Right atrium auricular region (tissue), 2 donors: ENCODE measurements at regions not wholly inside any gene's neighbourhood (a gene's known extent, or its start where the extent isn't known, plus 50 kb on each side); places are given as distances from the start of the nearest gene placed in this dataset.

Experiments used
- DNase-seq: peaks from one replicate; pipeline ENCODE4 v3.0.0-alpha.2; 2019; ENCODE audit warnings: low spot score
- H3K27ac ChIP-seq, 2 donors: fragments of 200-600 bp; sonication (generic); 1 replicate in 1 of 2; 2 replicates in 1 of 2; pipeline ENCODE4 v1.5.1; 2016 to 2019
- H3K27me3 ChIP-seq, 2 donors: fragments of 200-600 bp; sonication (generic); one replicate each; pipeline versions ENCODE4 v1.5.1 to v1.6.0; 2017 to 2019
- H3K36me3 ChIP-seq: fragments of 200-600 bp; sonication (generic); one replicate; pipeline ENCODE4 v1.5.1; 2016
- H3K4me1 ChIP-seq, 2 donors: fragments of 200-600 bp; sonication (generic); one replicate each; pipeline versions ENCODE4 v1.5.1 to v1.6.0; 2017 to 2019
- H3K4me3 ChIP-seq, 2 donors: fragments of 200-600 bp; sonication (generic); 1 replicate in 1 of 2; 2 replicates in 1 of 2; pipeline ENCODE4 v1.5.1; 2017 to 2019; ENCODE audit warnings: mild to moderate bottlenecking in 1 of 2, moderate library complexity in 1 of 2
- H3K9me3 ChIP-seq, 2 donors: fragments of 200-600 bp; sonication (generic); one replicate each; pipeline ENCODE4 v1.5.1; 2019
- TF ChIP-seq, protein P1 (sequence below), 2 donors: fragments of 200-600 bp; sonication (generic); IDR thresholded peaks; one replicate each; pipeline ENCODE4 v1.5.1; 2019; ENCODE audit warnings: antibody characterized with exemption in 2 of 2

GRCh38 chr6:133815313-133815712 is 73.6 kb upstream of the TCF21 start:
- Histone ChIP-seq H3K9me3 (no peaks in the 10 kb centered on the region), H3K36me3 (no peaks in the 10 kb centered on the region), H3K27ac (no peak overlapping the region), H3K4me3 (no peak overlapping the region), H3K4me1 (no peaks in the 10 kb centered on the region), H3K27me3 (no peaks in the 10 kb centered on the region)
- DNase-seq: no peak
- TF ChIP-seq, protein P1, sequence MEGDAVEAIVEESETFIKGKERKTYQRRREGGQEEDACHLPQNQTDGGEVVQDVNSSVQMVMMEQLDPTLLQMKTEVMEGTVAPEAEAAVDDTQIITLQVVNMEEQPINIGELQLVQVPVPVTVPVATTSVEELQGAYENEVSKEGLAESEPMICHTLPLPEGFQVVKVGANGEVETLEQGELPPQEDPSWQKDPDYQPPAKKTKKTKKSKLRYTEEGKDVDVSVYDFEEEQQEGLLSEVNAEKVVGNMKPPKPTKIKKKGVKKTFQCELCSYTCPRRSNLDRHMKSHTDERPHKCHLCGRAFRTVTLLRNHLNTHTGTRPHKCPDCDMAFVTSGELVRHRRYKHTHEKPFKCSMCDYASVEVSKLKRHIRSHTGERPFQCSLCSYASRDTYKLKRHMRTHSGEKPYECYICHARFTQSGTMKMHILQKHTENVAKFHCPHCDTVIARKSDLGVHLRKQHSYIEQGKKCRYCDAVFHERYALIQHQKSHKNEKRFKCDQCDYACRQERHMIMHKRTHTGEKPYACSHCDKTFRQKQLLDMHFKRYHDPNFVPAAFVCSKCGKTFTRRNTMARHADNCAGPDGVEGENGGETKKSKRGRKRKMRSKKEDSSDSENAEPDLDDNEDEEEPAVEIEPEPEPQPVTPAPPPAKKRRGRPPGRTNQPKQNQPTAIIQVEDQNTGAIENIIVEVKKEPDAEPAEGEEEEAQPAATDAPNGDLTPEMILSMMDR (IDR thresholded peaks at IDR 0.05): no peak

DNA sequence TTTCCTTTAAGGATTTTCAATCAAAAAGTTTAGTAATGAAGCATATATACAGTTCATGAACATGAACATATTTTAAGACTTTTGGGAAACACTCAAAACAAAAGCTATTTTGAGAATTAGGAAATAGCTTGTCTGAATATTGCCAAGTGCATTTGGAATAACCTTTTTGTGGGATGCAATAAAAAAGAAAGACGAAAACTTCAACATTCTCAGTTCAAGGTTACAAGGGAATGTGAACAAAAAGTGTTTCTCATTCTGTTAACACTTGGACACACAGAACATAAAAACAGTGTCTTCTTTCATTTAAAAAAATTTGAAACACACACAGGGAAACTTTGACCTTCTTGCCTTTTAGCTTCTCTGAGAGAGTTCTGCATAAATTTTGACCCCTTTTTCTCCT is 72.7 kb upstream of the TCF21 start:
- no peak overlapping the region for H3K4me3 ChIP-seq

GRCh38 chr6:133817460-133818047 is 71.4 kb upstream of the TCF21 start:
- Histone ChIP-seq H3K9me3 (no peaks in the 10 kb centered on the region), H3K27me3 (no peaks in the 10 kb centered on the region), H3K36me3 (no peaks in the 10 kb centered on the region), H3K4me1 (no peaks in the 10 kb centered on the region), H3K4me3 (no peak overlapping the region), H3K27ac (no peak overlapping the region)
- no peak for DNase-seq
- TF ChIP-seq, protein P1 (IDR thresholded peaks at IDR 0.05): peak in 1 of 2 donors; percentile 42

More for the DNA sequence above, 72.7 kb upstream of the TCF21 start:
- Histone ChIP-seq H3K27ac (no peak overlapping the region), H3K36me3 (no peaks in the 10 kb centered on the region), H3K4me1 (no peaks in the 10 kb centered on the region), H3K9me3 (no peaks in the 10 kb centered on the region), H3K27me3 (no peaks in the 10 kb centered on the region)
- no peak for DNase-seq
- TF ChIP-seq, protein P1 (IDR thresholded peaks at IDR 0.05): no peak

DNA sequence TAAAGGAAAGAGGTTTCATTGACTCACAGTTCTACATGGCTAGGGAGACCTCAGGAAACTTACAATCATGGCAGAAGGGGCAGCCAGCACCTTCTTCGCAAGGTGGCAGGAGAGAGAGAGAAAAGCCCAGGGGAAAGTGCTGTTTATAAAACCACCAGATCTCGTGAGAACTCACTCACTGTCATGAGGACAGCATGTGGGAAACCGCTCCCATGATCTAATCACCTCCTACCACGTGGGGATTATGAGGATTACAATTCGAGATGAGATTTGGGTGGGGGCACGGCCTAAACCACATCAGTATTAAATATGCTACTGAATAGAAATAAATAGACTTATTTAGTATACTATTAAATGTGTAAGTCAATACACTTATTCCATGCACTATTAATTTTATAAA is 70.6 kb upstream of the TCF21 start:
- H3K27ac ChIP-seq: no peak overlapping the region
- no peak overlapping the region for H3K4me3 ChIP-seq
- no peaks in the 10 kb centered on the region for H3K9me3 ChIP-seq
- H3K27me3 ChIP-seq: no peaks in the 10 kb centered on the region
- no peaks in the 10 kb centered on the region for H3K36me3 ChIP-seq
- TF ChIP-seq, protein P1 (IDR thresholded peaks at IDR 0.05): no peak
- no peaks in the 10 kb centered on the region for H3K4me1 ChIP-seq
- DNase-seq: no peak

DNA sequence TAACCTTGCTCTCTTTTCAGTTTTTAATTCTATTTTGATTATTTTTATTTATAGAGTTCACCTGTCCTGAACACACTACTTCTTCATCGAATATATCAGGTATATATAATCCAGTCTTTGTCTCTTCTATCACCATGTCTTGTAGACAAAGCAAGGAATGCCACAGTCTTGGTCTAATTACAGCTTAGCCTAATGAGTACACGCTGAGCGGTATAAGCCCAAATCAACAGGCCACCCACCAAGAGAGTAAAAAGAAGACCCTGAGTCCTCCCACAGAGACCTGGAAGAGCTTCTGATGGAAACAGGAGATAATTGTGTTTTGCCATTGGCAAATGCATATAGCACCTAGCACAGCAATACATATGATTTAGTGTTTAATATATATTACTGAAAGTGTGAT is 68.7 kb upstream of the TCF21 start:
- DNase-seq: no peak
- H3K4me1 ChIP-seq: no peaks in the 10 kb centered on the region
- H3K27ac ChIP-seq: no peak overlapping the region
- no peaks in the 10 kb centered on the region for H3K27me3 ChIP-seq
- no peaks in the 10 kb centered on the region for H3K36me3 ChIP-seq
- H3K9me3 ChIP-seq: no peaks in the 10 kb centered on the region
- H3K4me3 ChIP-seq: no peak overlapping the region
- TF ChIP-seq, protein P1 (IDR thresholded peaks at IDR 0.05): no peak

DNA sequence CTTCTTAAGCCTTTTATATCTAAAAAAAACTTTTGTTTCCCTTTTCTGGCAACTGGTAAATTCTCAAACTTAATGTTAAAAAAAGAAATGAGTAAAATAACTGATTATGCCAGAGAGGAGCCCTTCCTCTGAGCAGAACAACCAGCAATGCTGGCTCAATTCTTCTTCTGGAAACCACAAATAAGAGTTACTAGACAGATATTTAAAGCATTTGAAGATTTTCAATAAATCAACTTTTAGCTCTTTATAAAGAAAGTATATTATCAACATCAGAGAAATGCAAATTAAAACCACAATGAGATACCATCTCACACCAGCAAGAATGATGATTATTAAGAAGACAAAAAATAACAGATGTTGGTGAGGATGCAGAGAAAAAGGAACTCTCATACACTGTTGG is 61.1 kb upstream of the TCF21 start:
- no peak overlapping the region for H3K4me3 ChIP-seq
- H3K27ac ChIP-seq: no peak overlapping the region
- no peaks in the 10 kb centered on the region for H3K4me1 ChIP-seq
- TF ChIP-seq, protein P1 (IDR thresholded peaks at IDR 0.05): no peak
- DNase-seq: no peak
- H3K27me3 ChIP-seq: no peaks in the 10 kb centered on the region
- no peaks in the 10 kb centered on the region for H3K9me3 ChIP-seq
- no peaks in the 10 kb centered on the region for H3K36me3 ChIP-seq
